Omental fat pad (tissue), 3 donors: ENCODE measurements at regions not wholly inside any gene's neighbourhood (a gene's known extent, or its start where the extent isn't known, plus 50 kb on each side); places are given as distances from the start of the nearest gene placed in this dataset.

ENCODE experiments used
- ATAC-seq: fragments of 150-250 bp; one replicate; pipeline ENCODE4 v1.9.1; 2016; ENCODE audit warnings: mild to moderate bottlenecking, moderate library complexity; ENCODE audit not compliant: low FRiP score
- DNase-seq: peaks from one replicate; pipeline ENCODE4 v3.0.0-alpha.2; 2019; ENCODE audit warnings: low spot score
- TF ChIP-seq, protein P1 (sequence below), 3 donors: fragments of 450-650 bp; IDR thresholded peaks; one replicate each; pipeline ENCODE4 v1.5.1; 2016 to 2017; ENCODE audit warnings: antibody characterized with exemption in 3 of 3, mild to moderate bottlenecking in 3 of 3, moderate library complexity in 2 of 3

DNA sequence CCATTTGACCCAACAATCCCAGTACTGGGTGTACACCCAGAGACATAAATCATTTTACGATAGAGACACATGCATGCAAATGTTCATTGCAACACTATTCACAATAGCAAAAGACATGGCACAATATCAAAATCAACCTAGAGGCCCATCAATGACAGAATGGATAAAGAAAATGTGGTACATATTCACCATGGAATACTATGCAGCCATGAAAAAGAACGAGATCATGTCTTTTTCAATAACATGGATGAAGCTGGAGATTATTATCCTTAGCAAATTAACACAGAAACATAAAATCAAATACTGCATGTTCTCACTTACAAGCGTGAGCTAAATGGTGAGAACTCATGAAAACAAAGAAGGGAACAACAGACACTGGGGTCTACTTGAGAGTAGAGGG, 249.1 kb downstream of the RASSF9 start:
- DNase-seq (no peak), ATAC-seq (no peak)
- TF ChIP-seq, protein P1, sequence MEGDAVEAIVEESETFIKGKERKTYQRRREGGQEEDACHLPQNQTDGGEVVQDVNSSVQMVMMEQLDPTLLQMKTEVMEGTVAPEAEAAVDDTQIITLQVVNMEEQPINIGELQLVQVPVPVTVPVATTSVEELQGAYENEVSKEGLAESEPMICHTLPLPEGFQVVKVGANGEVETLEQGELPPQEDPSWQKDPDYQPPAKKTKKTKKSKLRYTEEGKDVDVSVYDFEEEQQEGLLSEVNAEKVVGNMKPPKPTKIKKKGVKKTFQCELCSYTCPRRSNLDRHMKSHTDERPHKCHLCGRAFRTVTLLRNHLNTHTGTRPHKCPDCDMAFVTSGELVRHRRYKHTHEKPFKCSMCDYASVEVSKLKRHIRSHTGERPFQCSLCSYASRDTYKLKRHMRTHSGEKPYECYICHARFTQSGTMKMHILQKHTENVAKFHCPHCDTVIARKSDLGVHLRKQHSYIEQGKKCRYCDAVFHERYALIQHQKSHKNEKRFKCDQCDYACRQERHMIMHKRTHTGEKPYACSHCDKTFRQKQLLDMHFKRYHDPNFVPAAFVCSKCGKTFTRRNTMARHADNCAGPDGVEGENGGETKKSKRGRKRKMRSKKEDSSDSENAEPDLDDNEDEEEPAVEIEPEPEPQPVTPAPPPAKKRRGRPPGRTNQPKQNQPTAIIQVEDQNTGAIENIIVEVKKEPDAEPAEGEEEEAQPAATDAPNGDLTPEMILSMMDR (IDR thresholded peaks at IDR 0.05), result no peak

DNA sequence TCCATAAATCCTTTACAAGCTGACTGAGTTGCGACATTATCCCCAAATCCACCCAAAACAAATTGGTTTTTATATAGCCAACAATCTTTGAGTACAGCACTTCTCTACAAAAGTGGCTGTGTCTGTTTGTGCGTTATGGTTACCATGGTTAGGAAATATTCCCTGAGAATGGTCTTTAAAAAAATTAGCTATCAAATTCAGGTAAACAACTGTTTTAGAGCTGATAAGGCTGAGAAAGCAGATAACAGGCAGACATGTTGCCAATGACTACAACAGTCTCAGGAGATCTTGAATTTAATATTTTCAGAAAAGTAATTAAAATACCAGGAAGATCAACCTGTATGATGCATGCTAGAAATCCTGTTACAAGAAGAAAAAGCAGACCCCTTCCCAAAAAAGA, 248.0 kb downstream of the RASSF9 start:
- TF ChIP-seq, protein P1 (IDR thresholded peaks at IDR 0.05), result no peak
- DNase-seq, result no peak
- ATAC-seq, result no peak

DNA sequence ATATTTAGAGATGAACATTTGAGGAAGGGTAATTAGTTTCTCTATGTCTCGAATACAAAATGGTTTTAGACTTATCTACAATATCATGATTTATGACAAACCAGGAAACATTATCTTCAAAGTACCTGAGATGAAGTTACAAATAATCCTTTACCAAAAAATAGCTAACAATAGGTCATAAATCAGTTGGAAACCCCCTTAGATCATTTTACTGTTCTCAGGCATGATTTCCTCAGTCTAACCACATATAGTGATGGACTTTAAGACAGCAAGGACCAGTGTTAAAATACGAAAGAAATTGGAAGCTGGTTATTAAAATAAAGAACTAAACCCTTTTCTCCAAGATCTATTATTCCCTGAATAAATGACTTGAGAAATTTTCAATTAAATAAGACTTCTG, 235.4 kb downstream of the RASSF9 start:
- no peak for DNase-seq
- no peak for ATAC-seq
- TF ChIP-seq, protein P1 (IDR thresholded peaks at IDR 0.05), result no peak

DNA sequence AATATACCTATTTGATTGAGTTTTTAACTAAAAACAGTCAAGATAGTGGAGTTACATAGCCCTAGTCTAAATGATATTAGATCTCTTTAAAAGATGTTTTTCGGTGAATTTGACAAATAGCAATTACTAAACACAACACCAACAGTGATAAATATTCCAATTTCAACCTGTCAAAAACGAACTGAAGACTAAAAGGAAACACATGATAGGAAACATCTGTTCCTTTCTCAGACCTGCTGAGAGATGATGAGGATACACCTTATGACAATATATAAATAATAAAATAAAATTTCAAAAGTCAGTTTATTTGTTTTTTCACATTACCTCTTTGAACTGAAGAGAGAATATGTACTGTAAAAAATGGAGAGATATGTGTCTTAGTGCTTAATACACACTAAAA, 232.7 kb downstream of the RASSF9 start:
- ATAC-seq (no peak), DNase-seq (no peak)
- TF ChIP-seq, protein P1 (IDR thresholded peaks at IDR 0.05), result no peak

DNA sequence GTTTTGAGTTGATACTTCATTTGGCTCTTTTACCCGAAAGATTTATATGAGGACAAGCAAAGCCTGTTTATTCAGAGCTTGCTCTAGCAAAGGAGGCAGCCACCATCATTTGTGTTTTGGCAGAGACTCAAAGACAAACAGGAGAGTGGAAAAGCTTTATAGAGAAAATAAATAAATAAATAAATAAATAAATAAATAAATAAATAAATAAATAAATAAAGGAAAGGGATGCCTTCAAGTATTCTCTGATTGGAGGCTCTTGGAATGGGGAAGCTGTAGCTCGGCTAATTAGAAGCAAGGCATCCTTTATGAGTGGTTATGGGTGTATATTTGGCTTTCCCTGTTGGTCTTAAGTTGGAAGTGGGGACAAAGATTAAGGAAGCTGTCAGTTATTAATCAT, 229.8 kb downstream of the RASSF9 start:
- no peak for ATAC-seq
- TF ChIP-seq, protein P1 (IDR thresholded peaks at IDR 0.05), result no peak

DNA sequence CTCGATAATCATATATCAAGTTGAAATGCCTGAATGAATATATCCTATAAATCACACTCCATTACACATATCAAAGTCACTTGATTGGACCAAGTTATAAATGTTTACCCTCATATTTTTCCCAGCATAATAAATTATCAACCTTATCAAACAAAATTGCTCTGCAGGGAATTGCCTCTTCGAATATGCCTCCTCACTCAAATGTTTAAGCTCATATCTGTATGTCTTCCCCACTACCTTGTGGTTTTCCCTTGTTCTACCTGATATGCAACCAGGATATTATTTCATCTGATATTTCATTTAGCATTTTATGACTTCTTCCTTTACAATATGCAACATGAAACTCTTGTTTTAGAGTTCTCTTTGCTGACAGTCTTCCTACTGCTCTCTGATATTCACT, 226.4 kb downstream of the RASSF9 start:
- ATAC-seq, result no peak
- TF ChIP-seq, protein P1 (IDR thresholded peaks at IDR 0.05), result no peak
- no peak for DNase-seq

More for the DNA sequence above, 229.8 kb downstream of the RASSF9 start:
- no peak for DNase-seq

DNA sequence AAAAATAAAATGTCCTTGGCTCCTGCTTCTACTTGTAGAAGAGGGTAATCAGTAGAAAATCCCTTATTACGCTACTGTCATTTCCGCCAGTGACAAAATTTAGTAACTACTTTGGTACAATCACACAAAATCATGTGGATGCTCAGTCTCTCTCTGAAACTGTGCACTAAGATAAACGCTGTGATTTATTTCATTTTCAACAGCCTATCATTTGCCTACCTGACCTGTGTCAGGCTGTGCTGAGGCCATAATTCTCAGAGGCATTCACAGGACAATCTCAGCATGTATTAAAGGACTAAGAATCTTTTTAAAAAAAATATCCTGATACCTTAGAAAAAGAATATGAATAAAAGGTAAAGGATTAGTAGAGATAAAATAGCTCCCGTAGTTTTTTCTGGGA, 226.0 kb downstream of the RASSF9 start:
- TF ChIP-seq, protein P1 (IDR thresholded peaks at IDR 0.05), result no peak
- DNase-seq (no peak), ATAC-seq (no peak)
